Choroid plexus epithelial cell (primary cell): ENCODE measurements at regions not wholly inside any gene's neighbourhood (a gene's known extent, or its start where the extent isn't known, plus 50 kb on each side); places are given as distances from the start of the nearest gene placed in this dataset.

Experiments
- DNase-seq: peaks from one replicate; pipeline ENCODE4 v3.0.0-alpha.2; 2010; ENCODE audit warnings: low read depth
- H3K4me3 ChIP-seq: 2 replicates; pipeline ENCODE4 v1.5.1; 2011; ENCODE audit warnings: low read depth, mild to moderate bottlenecking, control low read depth, low read length, moderate library complexity
- TF ChIP-seq, protein P1 (sequence below): conservative IDR thresholded peaks from 2 replicates; pipeline ENCODE4 v1.5.1; 2011; ENCODE audit warnings: low read depth, mild to moderate bottlenecking, control low read depth, inconsistent platforms, low read length, moderate library complexity

- peak; percentile 62 for DNase-seq
- TF ChIP-seq, protein P1, sequence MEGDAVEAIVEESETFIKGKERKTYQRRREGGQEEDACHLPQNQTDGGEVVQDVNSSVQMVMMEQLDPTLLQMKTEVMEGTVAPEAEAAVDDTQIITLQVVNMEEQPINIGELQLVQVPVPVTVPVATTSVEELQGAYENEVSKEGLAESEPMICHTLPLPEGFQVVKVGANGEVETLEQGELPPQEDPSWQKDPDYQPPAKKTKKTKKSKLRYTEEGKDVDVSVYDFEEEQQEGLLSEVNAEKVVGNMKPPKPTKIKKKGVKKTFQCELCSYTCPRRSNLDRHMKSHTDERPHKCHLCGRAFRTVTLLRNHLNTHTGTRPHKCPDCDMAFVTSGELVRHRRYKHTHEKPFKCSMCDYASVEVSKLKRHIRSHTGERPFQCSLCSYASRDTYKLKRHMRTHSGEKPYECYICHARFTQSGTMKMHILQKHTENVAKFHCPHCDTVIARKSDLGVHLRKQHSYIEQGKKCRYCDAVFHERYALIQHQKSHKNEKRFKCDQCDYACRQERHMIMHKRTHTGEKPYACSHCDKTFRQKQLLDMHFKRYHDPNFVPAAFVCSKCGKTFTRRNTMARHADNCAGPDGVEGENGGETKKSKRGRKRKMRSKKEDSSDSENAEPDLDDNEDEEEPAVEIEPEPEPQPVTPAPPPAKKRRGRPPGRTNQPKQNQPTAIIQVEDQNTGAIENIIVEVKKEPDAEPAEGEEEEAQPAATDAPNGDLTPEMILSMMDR, result no peak
- H3K4me3 ChIP-seq, result no peak overlapping the region
These were observed 616.4 kb upstream of the GHITM start for GRCh38 chr10:83522881-83523386.

DNA sequence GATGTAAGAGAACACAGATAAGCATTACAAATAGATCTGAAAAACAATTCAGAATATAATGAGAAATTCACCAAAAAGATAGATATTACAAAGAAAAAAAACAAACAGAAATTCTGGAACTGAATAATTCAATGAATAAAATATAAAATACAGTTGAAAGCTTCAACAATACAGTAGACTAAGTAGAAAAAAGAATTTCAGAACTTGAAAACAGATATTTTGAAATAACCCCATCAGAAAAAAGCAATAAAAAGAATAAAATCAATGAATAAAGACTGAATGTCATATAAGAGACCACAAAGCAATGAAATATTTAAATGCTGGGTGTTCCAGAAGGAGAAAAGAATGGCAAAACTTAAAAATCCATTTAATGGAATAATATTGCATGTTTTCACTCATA is 611.4 kb upstream of the GHITM start:
- TF ChIP-seq, protein P1, result no peak
- no peak overlapping the region for H3K4me3 ChIP-seq
- no peak for DNase-seq

GRCh38 chr10:83533290-83533689 is 606.0 kb upstream of the GHITM start:
- TF ChIP-seq, protein P1, result no peak
- DNase-seq, result no peak
- H3K4me3 ChIP-seq, result no peak overlapping the region

DNA sequence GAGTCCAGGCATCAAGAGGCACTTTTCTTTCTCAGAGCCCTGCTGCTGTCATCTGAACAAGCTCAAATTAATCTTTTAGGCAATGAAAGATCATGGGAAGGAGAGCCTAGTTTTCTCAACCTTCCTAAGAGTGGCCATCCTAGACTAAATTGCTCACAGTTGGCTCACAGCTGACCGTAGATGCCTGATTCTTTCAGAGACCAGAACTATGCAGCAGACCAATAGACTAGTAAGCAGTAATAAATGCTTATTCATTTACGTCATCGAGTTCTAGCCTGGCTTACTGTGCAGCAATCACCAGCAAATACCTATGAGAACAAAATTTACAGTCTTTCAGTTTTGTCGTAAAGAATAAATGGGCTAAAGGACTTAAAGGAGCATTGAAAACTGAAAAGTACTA is 602.9 kb upstream of the GHITM start:
- DNase-seq, result no peak
- H3K4me3 ChIP-seq, result no peak overlapping the region
- TF ChIP-seq, protein P1, result no peak

- no peak for DNase-seq
- no peak overlapping the region for H3K4me3 ChIP-seq
- TF ChIP-seq, protein P1, result no peak
These were observed 601.3 kb upstream of the GHITM start for GRCh38 chr10:83538047-83538446.

DNA sequence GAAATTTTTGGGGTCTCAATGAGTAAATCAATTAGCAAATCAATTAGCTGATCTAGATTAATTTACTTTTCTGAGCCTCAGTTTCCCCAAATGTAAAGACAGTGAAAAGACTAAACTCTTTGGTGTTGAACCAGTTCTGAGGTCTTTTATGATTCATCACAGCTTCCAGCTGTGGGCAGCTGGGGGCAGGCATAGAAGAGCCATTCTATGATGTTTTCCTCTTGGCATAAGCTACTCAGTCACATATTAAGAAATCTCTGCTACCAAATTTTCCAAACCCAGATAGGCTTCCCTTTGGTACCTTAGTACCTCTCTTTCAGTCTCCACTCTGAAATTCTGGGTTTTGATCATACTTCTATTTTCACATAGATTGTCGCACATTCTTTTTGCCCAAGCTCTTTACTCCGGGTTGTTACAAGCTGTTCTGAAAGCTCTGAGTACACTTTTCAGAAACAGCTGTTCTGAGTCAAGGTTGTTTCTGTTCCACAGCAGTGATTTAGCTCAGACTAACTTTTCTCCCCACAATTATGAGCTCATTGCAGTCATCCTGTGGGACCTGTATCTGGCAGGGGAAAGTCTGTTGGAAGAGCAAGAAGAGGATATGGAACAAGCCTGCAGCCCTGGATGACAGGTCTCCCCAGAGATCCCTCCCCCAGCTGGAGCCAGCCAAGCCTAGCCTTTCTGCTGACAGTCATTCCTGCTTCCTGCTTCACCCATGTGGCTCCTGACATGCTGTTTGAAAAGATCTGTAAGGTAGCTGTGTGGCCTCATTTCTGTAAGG is 599.6 kb upstream of the GHITM start:
- no peak overlapping the region for H3K4me3 ChIP-seq
- TF ChIP-seq, protein P1, result no peak
- peak; percentile 16 for DNase-seq

GRCh38 chr10:83541046-83541445 is 598.3 kb upstream of the GHITM start:
- no peak for DNase-seq
- TF ChIP-seq, protein P1, result no peak
- no peak overlapping the region for H3K4me3 ChIP-seq
